ENCODE measurements at regions not wholly inside any gene's neighbourhood (a gene's known extent, or its start where the extent isn't known, plus 50 kb on each side); places are given as distances from the start of the nearest gene placed in this dataset.

DNA sequence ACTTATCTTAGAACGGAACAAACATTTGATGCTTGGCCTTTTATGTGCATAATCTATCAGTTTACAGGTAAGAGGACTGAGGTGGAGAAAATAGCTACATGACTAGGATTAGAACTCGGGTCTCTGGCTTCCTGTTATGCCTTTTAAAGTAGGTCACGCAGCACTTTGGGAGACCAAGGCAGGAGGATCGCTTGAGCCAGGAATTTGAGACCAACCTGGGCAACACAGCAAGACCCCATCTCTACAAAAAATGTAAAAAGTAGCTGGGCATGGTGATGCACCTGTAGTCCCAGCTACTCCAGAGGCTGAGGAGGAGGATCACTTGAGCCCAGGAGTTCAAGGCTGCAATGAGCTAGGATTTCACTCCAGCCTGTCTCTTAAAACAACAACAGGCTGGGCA, 81.9 kb upstream of the AKT3 start:
- TF ChIP-seq CTCF (IDR thresholded peaks at IDR 0.05): no peak
- peaks cover 0 to 14% (median 0%) of the 10 kb centered on the region in 11 donors for H3K9me3 ChIP-seq
- H3K27me3 ChIP-seq: peaks cover 0 to 27% (median 16%) of the 10 kb centered on the region in 7 donors
- 89 to 90% methylated on average over 4 of the region's 4 CpGs for WGBS, 2 donors
- ATAC-seq (no peak), DNase-seq (no peak)
- peaks cover 0 to 3% (median 0%) of the 10 kb centered on the region in 9 donors for H3K4me1 ChIP-seq
- H3K27ac ChIP-seq: no peak overlapping the region
- no peaks in the 10 kb centered on the region for H3K36me3 ChIP-seq
- intact Hi-C loops (cut with DNase I): no loop called here
- no peak overlapping the region for H3K4me3 ChIP-seq

GRCh38 chr1:243930822-243931671, 81.0 kb upstream of the AKT3 start:
- no peak overlapping the region for H3K4me3 ChIP-seq
- H3K27ac ChIP-seq: no peak overlapping the region
- H3K9me3 ChIP-seq: peaks cover 0 to 14% (median 0%) of the 10 kb centered on the region in 11 donors
- peaks cover 0 to 27% (median 16%) of the 10 kb centered on the region in 7 donors for H3K27me3 ChIP-seq
- WGBS, 2 donors: 24 to 32% methylated on average over 24 of the region's 24 CpGs
- DNase-seq: no peak
- no peak for TF ChIP-seq CTCF (IDR thresholded peaks at IDR 0.05)
- H3K36me3 ChIP-seq: no peaks in the 10 kb centered on the region
- no peak for ATAC-seq
- intact Hi-C loops (cut with DNase I): no loop called here
- peaks cover 0 to 3% (median 0%) of the 10 kb centered on the region in 9 donors for H3K4me1 ChIP-seq

DNA sequence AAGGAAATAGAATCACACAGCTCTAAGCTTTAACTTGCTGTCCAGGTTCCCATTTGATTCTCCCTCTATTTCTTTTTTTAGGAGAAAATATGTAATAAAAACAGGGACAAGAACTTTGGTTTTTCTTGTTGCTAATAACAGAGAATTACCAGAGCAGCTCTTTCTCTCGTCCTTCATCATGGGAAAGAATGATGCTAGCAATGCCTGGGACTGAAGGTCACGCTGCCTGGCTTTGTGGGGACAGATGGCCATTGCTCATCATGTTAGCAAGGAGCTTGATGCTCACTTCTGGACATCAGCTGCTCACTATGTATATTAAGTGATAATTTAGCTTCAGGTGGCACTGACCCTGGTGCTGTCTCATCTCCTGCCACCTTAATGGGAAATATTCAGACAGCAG, 77.3 kb upstream of the AKT3 start:
- no peak overlapping the region for H3K27ac ChIP-seq
- no peaks in the 10 kb centered on the region for H3K36me3 ChIP-seq
- H3K4me1 ChIP-seq: peaks cover 0 to 19% (median 9%) of the 10 kb centered on the region in 9 donors
- WGBS, 2 donors: 74 to 80% methylated on average over 2 of the region's 2 CpGs
- DNase-seq (no peak), ATAC-seq (no peak)
- peaks cover 0 to 18% (median 14%) of the 10 kb centered on the region in 7 donors for H3K27me3 ChIP-seq
- no peak for TF ChIP-seq CTCF (IDR thresholded peaks at IDR 0.05)
- H3K4me3 ChIP-seq: no peak overlapping the region
- H3K9me3 ChIP-seq: no peaks in the 10 kb centered on the region
- intact Hi-C loops (cut with DNase I): no loop called here

GRCh38 chr1:243926803-243927245, 76.8 kb upstream of the AKT3 start:
- ATAC-seq: peak in 5 of 8 donors; percentile 24 to 49 (median 37)

More at GRCh38 chr1:243926803-243927245, 76.8 kb upstream of the AKT3 start:
- Histone ChIP-seq H3K27me3 (peaks cover 0 to 13% (median 8%) of the 10 kb centered on the region in 7 donors), H3K9me3 (no peaks in the 10 kb centered on the region), H3K36me3 (no peaks in the 10 kb centered on the region), H3K4me1 (peaks cover 0 to 19% (median 9%) of the 10 kb centered on the region in 9 donors), H3K4me3 (no peak overlapping the region), H3K27ac (no peak overlapping the region)
- DNase-seq: no peak
- intact Hi-C loops (cut with DNase I): no loop called here
- 47 to 49% methylated on average over 6 of the region's 6 CpGs for WGBS, 2 donors
- TF ChIP-seq CTCF (IDR thresholded peaks at IDR 0.05): no peak

All from heart right ventricle (tissue), 16 donors.